ENCODE measurements at regions not wholly inside any gene's neighbourhood (a gene's known extent, or its start where the extent isn't known, plus 50 kb on each side); places are given as distances from the start of the nearest gene placed in this dataset.

GRCh38 chr3:25139267-25139666, 288.8 kb upstream of the RARB start:
- FAIRE-seq (no peak), ATAC-seq (no peak), DNase-seq (ENCODE audit: low read depth, low spot score) (no peak)
- RAD21 ChIA-PET (ENCODE audit: unreplicated experiment): no interaction called here
- BruUV-seq (replicated peaks): no TSS peak
- no peaks in the 10 kb centered on the region for H4K20me1 ChIP-seq (ENCODE audit: control insufficient read depth, insufficient read depth)
- SMC1A ChIA-PET (ENCODE audit: uncharacterized antibody, unreplicated experiment): no interaction called here
- H2AFZ ChIP-seq (ENCODE audit: control insufficient read depth, low read depth, low read length): no peak overlapping the region
- TF ChIP-seq ZZZ3 (IDR thresholded peaks at IDR 0.05; ENCODE audit: control insufficient read depth, insufficient read length, low read depth): no peak
- TF ChIP-seq, protein P1, sequence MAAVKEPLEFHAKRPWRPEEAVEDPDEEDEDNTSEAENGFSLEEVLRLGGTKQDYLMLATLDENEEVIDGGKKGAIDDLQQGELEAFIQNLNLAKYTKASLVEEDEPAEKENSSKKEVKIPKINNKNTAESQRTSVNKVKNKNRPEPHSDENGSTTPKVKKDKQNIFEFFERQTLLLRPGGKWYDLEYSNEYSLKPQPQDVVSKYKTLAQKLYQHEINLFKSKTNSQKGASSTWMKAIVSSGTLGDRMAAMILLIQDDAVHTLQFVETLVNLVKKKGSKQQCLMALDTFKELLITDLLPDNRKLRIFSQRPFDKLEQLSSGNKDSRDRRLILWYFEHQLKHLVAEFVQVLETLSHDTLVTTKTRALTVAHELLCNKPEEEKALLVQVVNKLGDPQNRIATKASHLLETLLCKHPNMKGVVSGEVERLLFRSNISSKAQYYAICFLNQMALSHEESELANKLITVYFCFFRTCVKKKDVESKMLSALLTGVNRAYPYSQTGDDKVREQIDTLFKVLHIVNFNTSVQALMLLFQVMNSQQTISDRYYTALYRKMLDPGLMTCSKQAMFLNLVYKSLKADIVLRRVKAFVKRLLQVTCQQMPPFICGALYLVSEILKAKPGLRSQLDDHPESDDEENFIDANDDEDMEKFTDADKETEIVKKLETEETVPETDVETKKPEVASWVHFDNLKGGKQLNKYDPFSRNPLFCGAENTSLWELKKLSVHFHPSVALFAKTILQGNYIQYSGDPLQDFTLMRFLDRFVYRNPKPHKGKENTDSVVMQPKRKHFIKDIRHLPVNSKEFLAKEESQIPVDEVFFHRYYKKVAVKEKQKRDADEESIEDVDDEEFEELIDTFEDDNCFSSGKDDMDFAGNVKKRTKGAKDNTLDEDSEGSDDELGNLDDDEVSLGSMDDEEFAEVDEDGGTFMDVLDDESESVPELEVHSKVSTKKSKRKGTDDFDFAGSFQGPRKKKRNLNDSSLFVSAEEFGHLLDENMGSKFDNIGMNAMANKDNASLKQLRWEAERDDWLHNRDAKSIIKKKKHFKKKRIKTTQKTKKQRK (IDR thresholded peaks at IDR 0.05; ENCODE audit: low read depth, low read length): no peak
- no peak for TF ChIP-seq ZNF274 (IDR thresholded peaks at IDR 0.05; ENCODE audit: insufficient read depth, insufficient read length)
- TF ChIP-seq BMI1 (IDR thresholded peaks at IDR 0.05; ENCODE audit: borderline replicate concordance): no peak
- no peak for TF ChIP-seq IRF4 (IDR thresholded peaks at IDR 0.05; ENCODE audit: low read depth, low read length)
- TF ChIP-seq SMC3 (IDR thresholded peaks at IDR 0.05; ENCODE audit: borderline replicate concordance, low read length): no peak
- no peak for TF ChIP-seq STAT1 (conservative IDR thresholded peaks at IDR 0.05)
- TF ChIP-seq RELA (IDR thresholded peaks at IDR 0.05; ENCODE audit: borderline replicate concordance, partially characterized antibody): no peak
- no peaks in the 10 kb centered on the region for H3K9me3 ChIP-seq (replicated peaks; ENCODE audit: control insufficient read depth, insufficient read depth, low read length)
- H3K79me2 ChIP-seq (ENCODE audit: control insufficient read depth, insufficient read depth, low read length): no peaks in the 10 kb centered on the region
- in situ Hi-C loops (cut with MboI): no loop called here
- H3K36me3 ChIP-seq (ENCODE audit: control insufficient read depth in 2 of 2, insufficient read depth in 2 of 2, low read length in 1 of 2): no peaks in the 10 kb centered on the region
- intact Hi-C loops (cut with micrococcal nuclease; ENCODE audit: unreplicated experiment): no loop called here
- no peak overlapping the region for H3K27ac ChIP-seq (ENCODE audit: control insufficient read depth, insufficient read depth)
- H3K4me2 ChIP-seq (ENCODE audit: control insufficient read depth, insufficient read depth): no peak overlapping the region
- CTCF ChIA-PET: no interaction called here
- POLR2A ChIA-PET: no interaction called here
- 0% methylated on average over 1 of the region's 1 CpG for WGBS (ENCODE audit: insufficient coverage, insufficient replicate concordance, low lambda C conversion rate, missing lambda C conversion rate)
- no peak overlapping the region for H3K4me3 ChIP-seq
- no peaks in the 10 kb centered on the region for H3K4me1 ChIP-seq (ENCODE audit: control insufficient read depth, insufficient read depth, low read length)
- H3K27me3 ChIP-seq (replicated peaks in 1 of 2; ENCODE audit: control insufficient read depth in 2 of 2, insufficient read depth in 2 of 2, low read length in 1 of 2): no peaks in the 10 kb centered on the region
- H3K9ac ChIP-seq (ENCODE audit: control insufficient read depth, insufficient read depth, low read length): no peak overlapping the region

All from GM12878 (cell line).